ENCODE measurements at regions not wholly inside any gene's neighbourhood (a gene's known extent, or its start where the extent isn't known, plus 50 kb on each side); places are given as distances from the start of the nearest gene placed in this dataset.

- H3K4me3 ChIP-seq (ENCODE audit: control extremely low read depth in 1 of 5, extremely low read depth in 1 of 5, insufficient read depth in 1 of 5, low read depth in 2 of 5, low read length in 4 of 5) = no peak overlapping the region
- 87% methylated on average over 7 of the region's 7 CpGs for WGBS (ENCODE audit: insufficient coverage)
- no peaks in the 10 kb centered on the region for H3K27me3 Mint-ChIP-seq
- ChIA-PET POLR2A (no interaction called here), CTCF (no interaction called here)
- H3K9me3 Mint-ChIP-seq (ENCODE audit: insufficient read depth) = no peaks in the 10 kb centered on the region
- H3K27ac Mint-ChIP-seq = no peak overlapping the region
- TF ChIP-seq EZH2 (IDR thresholded peaks at IDR 0.05; ENCODE audit: borderline replicate concordance, insufficient read depth, low read depth, low read length, poor library complexity, severe bottlenecking) = no peak
- TF ChIP-seq, protein P1, sequence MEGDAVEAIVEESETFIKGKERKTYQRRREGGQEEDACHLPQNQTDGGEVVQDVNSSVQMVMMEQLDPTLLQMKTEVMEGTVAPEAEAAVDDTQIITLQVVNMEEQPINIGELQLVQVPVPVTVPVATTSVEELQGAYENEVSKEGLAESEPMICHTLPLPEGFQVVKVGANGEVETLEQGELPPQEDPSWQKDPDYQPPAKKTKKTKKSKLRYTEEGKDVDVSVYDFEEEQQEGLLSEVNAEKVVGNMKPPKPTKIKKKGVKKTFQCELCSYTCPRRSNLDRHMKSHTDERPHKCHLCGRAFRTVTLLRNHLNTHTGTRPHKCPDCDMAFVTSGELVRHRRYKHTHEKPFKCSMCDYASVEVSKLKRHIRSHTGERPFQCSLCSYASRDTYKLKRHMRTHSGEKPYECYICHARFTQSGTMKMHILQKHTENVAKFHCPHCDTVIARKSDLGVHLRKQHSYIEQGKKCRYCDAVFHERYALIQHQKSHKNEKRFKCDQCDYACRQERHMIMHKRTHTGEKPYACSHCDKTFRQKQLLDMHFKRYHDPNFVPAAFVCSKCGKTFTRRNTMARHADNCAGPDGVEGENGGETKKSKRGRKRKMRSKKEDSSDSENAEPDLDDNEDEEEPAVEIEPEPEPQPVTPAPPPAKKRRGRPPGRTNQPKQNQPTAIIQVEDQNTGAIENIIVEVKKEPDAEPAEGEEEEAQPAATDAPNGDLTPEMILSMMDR (IDR thresholded peaks at IDR 0.05) = no peak
- H3K4me2 ChIP-seq (replicated peaks; ENCODE audit: low read depth, low read length, poor library complexity, severe bottlenecking) = no peak overlapping the region
- ATAC-seq (ENCODE audit: low read depth) (no peak), DNase-seq (no peak)
- H3K27ac ChIP-seq (ENCODE audit: low read length in 2 of 2) = no peak overlapping the region
- intact Hi-C loops (cut with micrococcal nuclease) = no loop called here
- no peaks in the 10 kb centered on the region for H3K4me1 ChIP-seq (ENCODE audit: control insufficient read depth in 2 of 2, insufficient read depth in 2 of 2, low read length in 2 of 2)
- no peaks in the 10 kb centered on the region for H3K79me2 ChIP-seq (ENCODE audit: control insufficient read depth, insufficient read depth, low read length)
- no peaks in the 10 kb centered on the region for H4K20me1 ChIP-seq (ENCODE audit: control insufficient read depth, insufficient read depth, low read length, poor library complexity, severe bottlenecking)
- no peak overlapping the region for H2AFZ ChIP-seq (ENCODE audit: insufficient read depth, low read depth, low read length, poor library complexity, severe bottlenecking)
- no peaks in the 10 kb centered on the region for H3K27me3 ChIP-seq (replicated peaks in 1 of 4; ENCODE audit: control extremely low read depth in 1 of 4, control insufficient read depth in 3 of 4, insufficient read depth in 4 of 4, low read length in 3 of 4)
- H3K4me3 Mint-ChIP-seq = no peak overlapping the region
- peaks cover 0 to 13% (median 0%) of the 10 kb centered on the region in 3 donors for H3K9me3 ChIP-seq (ENCODE audit: control extremely low read depth in 1 of 3, control insufficient read depth in 2 of 3, insufficient read depth in 1 of 3, low read length in 2 of 3)
- H3K9ac ChIP-seq (ENCODE audit: low read length) = no peak overlapping the region
- H3K36me3 ChIP-seq (replicated peaks in 1 of 2; ENCODE audit: control extremely low read depth in 1 of 2, control insufficient read depth in 1 of 2, extremely low read depth in 1 of 2, insufficient read depth in 2 of 2, low read length in 1 of 2) = no peaks in the 10 kb centered on the region
- no peaks in the 10 kb centered on the region for H3K4me1 Mint-ChIP-seq
These were observed 354.1 kb downstream of the GRIA2 start for GRCh38 chr4:157574606-157575005.

DNA sequence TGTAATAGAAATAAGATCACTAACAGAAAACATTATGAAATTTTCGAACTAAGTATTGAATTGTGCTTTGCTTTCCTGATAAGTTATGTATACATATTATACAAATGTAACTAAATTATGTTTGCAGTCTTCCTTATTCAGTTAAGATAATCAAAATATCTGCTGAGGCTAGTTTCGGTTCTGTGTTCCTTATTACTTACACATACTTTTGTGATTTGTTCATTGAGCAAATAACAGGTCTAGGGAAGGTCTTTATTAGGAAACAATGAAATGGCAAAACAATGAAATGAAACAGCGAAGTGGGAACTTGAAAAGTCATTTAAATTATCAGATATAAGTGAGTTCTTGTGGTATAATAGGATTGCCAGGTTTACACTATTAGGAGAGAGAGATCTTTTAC, 352.4 kb downstream of the GRIA2 start:
- H3K27ac Mint-ChIP-seq = no peak overlapping the region
- no peaks in the 10 kb centered on the region for H3K27me3 ChIP-seq (replicated peaks in 1 of 4; ENCODE audit: control extremely low read depth in 1 of 4, control insufficient read depth in 3 of 4, insufficient read depth in 4 of 4, low read length in 3 of 4)
- H3K9me3 Mint-ChIP-seq (ENCODE audit: insufficient read depth) = no peaks in the 10 kb centered on the region
- H4K20me1 ChIP-seq (ENCODE audit: control insufficient read depth, insufficient read depth, low read length, poor library complexity, severe bottlenecking) = no peaks in the 10 kb centered on the region
- H3K4me1 Mint-ChIP-seq = no peaks in the 10 kb centered on the region
- no peaks in the 10 kb centered on the region for H3K27me3 Mint-ChIP-seq
- no peak for DNase-seq
- no CpG with 5 or more reads among the region's 3 CpGs for WGBS (ENCODE audit: insufficient coverage)
- TF ChIP-seq, protein P1 (IDR thresholded peaks at IDR 0.05) = no peak
- TF ChIP-seq EZH2 (IDR thresholded peaks at IDR 0.05; ENCODE audit: borderline replicate concordance, insufficient read depth, low read depth, low read length, poor library complexity, severe bottlenecking) = no peak
- no peak overlapping the region for H3K9ac ChIP-seq (ENCODE audit: low read length)
- H3K27ac ChIP-seq (ENCODE audit: low read length in 2 of 2) = no peak overlapping the region
- intact Hi-C loops (cut with micrococcal nuclease) = no loop called here
- no peak overlapping the region for H3K4me3 ChIP-seq (ENCODE audit: control extremely low read depth in 1 of 5, extremely low read depth in 1 of 5, insufficient read depth in 1 of 5, low read depth in 2 of 5, low read length in 4 of 5)
- no peak overlapping the region for H3K4me2 ChIP-seq (replicated peaks; ENCODE audit: low read depth, low read length, poor library complexity, severe bottlenecking)
- ChIA-PET CTCF (no interaction called here), POLR2A (no interaction called here)
- H3K36me3 ChIP-seq (replicated peaks in 1 of 2; ENCODE audit: control extremely low read depth in 1 of 2, control insufficient read depth in 1 of 2, extremely low read depth in 1 of 2, insufficient read depth in 2 of 2, low read length in 1 of 2) = no peaks in the 10 kb centered on the region
- no peaks in the 10 kb centered on the region for H3K79me2 ChIP-seq (ENCODE audit: control insufficient read depth, insufficient read depth, low read length)
- H2AFZ ChIP-seq (ENCODE audit: insufficient read depth, low read depth, low read length, poor library complexity, severe bottlenecking) = no peak overlapping the region
- no peak for ATAC-seq (ENCODE audit: low read depth)
- no peak overlapping the region for H3K4me3 Mint-ChIP-seq
- H3K9me3 ChIP-seq (ENCODE audit: control extremely low read depth in 1 of 3, control insufficient read depth in 2 of 3, insufficient read depth in 1 of 3, low read length in 2 of 3) = peaks cover 0 to 13% (median 0%) of the 10 kb centered on the region in 3 donors
- no peaks in the 10 kb centered on the region for H3K4me1 ChIP-seq (ENCODE audit: control insufficient read depth in 2 of 2, insufficient read depth in 2 of 2, low read length in 2 of 2)

Data from B cell (primary cell).